ENCODE measurements at regions not wholly inside any gene's neighbourhood (a gene's known extent, or its start where the extent isn't known, plus 50 kb on each side); places are given as distances from the start of the nearest gene placed in this dataset.

- Histone ChIP-seq H3K4me2 (ENCODE audit: low read length) (no peak overlapping the region), H3K9me3 (ENCODE audit: low read length) (no peaks in the 10 kb centered on the region), H3K9me2 (ENCODE audit: insufficient read depth, low read length) (no peaks in the 10 kb centered on the region), H3K4me3 (ENCODE audit: low read length) (no peak overlapping the region), H3K27me3 (ENCODE audit: insufficient read depth, low read depth, low read length) (no peaks in the 10 kb centered on the region), H3F3A (ENCODE audit: insufficient read depth, low read length, poor library complexity, severe bottlenecking) (no peaks in the 10 kb centered on the region), H3K9ac (ENCODE audit: low read length) (no peak overlapping the region), H3K79me2 (replicated peaks; ENCODE audit: insufficient read depth, low read length) (no peaks in the 10 kb centered on the region), H4K20me1 (ENCODE audit: insufficient read depth) (no peaks in the 10 kb centered on the region), H3K36me3 (ENCODE audit: insufficient read depth, low read length) (no peaks in the 10 kb centered on the region), H2AFZ (ENCODE audit: low read depth, low read length) (no peak overlapping the region), H3K27ac (ENCODE audit: low read length) (no peak overlapping the region)
- TF ChIP-seq CTCF (IDR thresholded peaks at IDR 0.05; ENCODE audit: poor library complexity, severe bottlenecking) = no peak
- no peak for TF ChIP-seq POLR2AphosphoS5 (IDR thresholded peaks at IDR 0.05)
Observed at GRCh38 chr2:136242100-136242499, 124.2 kb upstream of the CXCR4 start.

GRCh38 chr2:136239079-136239685 lies 121.2 kb upstream of the CXCR4 start:
- Histone ChIP-seq H3K27ac (ENCODE audit: low read length) (no peak overlapping the region), H2AFZ (ENCODE audit: low read depth, low read length) (no peak overlapping the region), H3K36me3 (ENCODE audit: insufficient read depth, low read length) (no peaks in the 10 kb centered on the region), H3K9me3 (ENCODE audit: low read length) (no peaks in the 10 kb centered on the region), H3K9ac (ENCODE audit: low read length) (no peak overlapping the region), H3F3A (ENCODE audit: insufficient read depth, low read length, poor library complexity, severe bottlenecking) (no peaks in the 10 kb centered on the region), H3K27me3 (ENCODE audit: insufficient read depth, low read depth, low read length) (no peaks in the 10 kb centered on the region), H4K20me1 (ENCODE audit: insufficient read depth) (no peaks in the 10 kb centered on the region), H3K79me2 (replicated peaks; ENCODE audit: insufficient read depth, low read length) (no peaks in the 10 kb centered on the region), H3K9me2 (ENCODE audit: insufficient read depth, low read length) (no peaks in the 10 kb centered on the region), H3K4me2 (ENCODE audit: low read length) (no peak overlapping the region), H3K4me3 (ENCODE audit: low read length) (no peak overlapping the region)
- no peak for TF ChIP-seq RAD21 (conservative IDR thresholded peaks at IDR 0.05)
- no peak for TF ChIP-seq MXI1 (conservative IDR thresholded peaks at IDR 0.05; ENCODE audit: poor library complexity, severe bottlenecking)
- no peak for TF ChIP-seq REST (IDR thresholded peaks at IDR 0.05; ENCODE audit: borderline replicate concordance)
- TF ChIP-seq TAF1 (IDR thresholded peaks at IDR 0.05; ENCODE audit: low read depth) = no peak
- no peak for TF ChIP-seq SMC3 (conservative IDR thresholded peaks at IDR 0.05; ENCODE audit: poor library complexity)
- TF ChIP-seq POLR2AphosphoS5 (IDR thresholded peaks at IDR 0.05) = no peak

GRCh38 chr2:136238286-136239078 lies 120.5 kb upstream of the CXCR4 start:
- no peak overlapping the region for H3K27ac ChIP-seq (ENCODE audit: low read length)
- TF ChIP-seq REST (IDR thresholded peaks at IDR 0.05; ENCODE audit: borderline replicate concordance) (no peak), CTCF (IDR thresholded peaks at IDR 0.05; ENCODE audit: poor library complexity, severe bottlenecking) (no peak), POLR2AphosphoS5 (IDR thresholded peaks at IDR 0.05) (no peak)
- H3K9ac ChIP-seq (ENCODE audit: low read length) = no peak overlapping the region

More at GRCh38 chr2:136238286-136239078, 120.5 kb upstream of the CXCR4 start:
- H3K27me3 ChIP-seq (ENCODE audit: insufficient read depth, low read depth, low read length) = no peaks in the 10 kb centered on the region
- H3K36me3 ChIP-seq (ENCODE audit: insufficient read depth, low read length) = no peaks in the 10 kb centered on the region
- no peaks in the 10 kb centered on the region for H3K9me3 ChIP-seq (ENCODE audit: low read length)
- no peaks in the 10 kb centered on the region for H3K79me2 ChIP-seq (replicated peaks; ENCODE audit: insufficient read depth, low read length)
- no peak overlapping the region for H2AFZ ChIP-seq (ENCODE audit: low read depth, low read length)
- H4K20me1 ChIP-seq (ENCODE audit: insufficient read depth) = no peaks in the 10 kb centered on the region
- H3K4me2 ChIP-seq (ENCODE audit: low read length) = no peak overlapping the region
- H3K9me2 ChIP-seq (ENCODE audit: insufficient read depth, low read length) = no peaks in the 10 kb centered on the region
- no peak overlapping the region for H3K4me3 ChIP-seq (ENCODE audit: low read length)
- H3F3A ChIP-seq (ENCODE audit: insufficient read depth, low read length, poor library complexity, severe bottlenecking) = no peaks in the 10 kb centered on the region

All from neural cell (in vitro differentiated cells).